HG02884 (cell line): ENCODE measurements at regions not wholly inside any gene's neighbourhood (a gene's known extent, or its start where the extent isn't known, plus 50 kb on each side); places are given as distances from the start of the nearest gene placed in this dataset.

ENCODE experiments used
- ATAC-seq: cut with Tn5 transposase; IDR thresholded peaks from one replicate; pipeline ENCODE4 v1.9.1; 2021; ENCODE audit warnings: mild to moderate bottlenecking, moderate library complexity; ENCODE audit not compliant: unreplicated experiment

- no peak for ATAC-seq
Observed at GRCh38 chr18:25815659-25816058, 274.8 kb downstream of the SS18 start.

GRCh38 chr18:25814841-25815458 lies 275.5 kb downstream of the SS18 start:
- ATAC-seq: peak; percentile 85

GRCh38 chr18:25813110-25813509 lies 277.3 kb downstream of the SS18 start:
- ATAC-seq: no peak

GRCh38 chr18:25810736-25811135 lies 279.7 kb downstream of the SS18 start:
- ATAC-seq: no peak

GRCh38 chr18:25805939-25806338 lies 284.5 kb downstream of the SS18 start:
- no peak for ATAC-seq

GRCh38 chr18:25805323-25805722 lies 285.1 kb downstream of the SS18 start:
- no peak for ATAC-seq

GRCh38 chr18:25799231-25799630 lies 291.2 kb downstream of the SS18 start:
- ATAC-seq: no peak

- no peak for ATAC-seq
Observed at GRCh38 chr18:25798046-25798445, 292.4 kb downstream of the SS18 start.

- ATAC-seq: no peak
Observed at GRCh38 chr18:25795213-25795612, 295.2 kb downstream of the SS18 start.

GRCh38 chr18:25787276-25787675 lies 303.1 kb downstream of the SS18 start:
- no peak for ATAC-seq

- no peak for ATAC-seq
Observed at GRCh38 chr18:25786758-25787157, 303.7 kb downstream of the SS18 start.

- no peak for ATAC-seq
Observed at GRCh38 chr18:25780105-25780504, 310.3 kb downstream of the SS18 start.

GRCh38 chr18:25771796-25772195 lies 318.6 kb downstream of the SS18 start:
- no peak for ATAC-seq

- no peak for ATAC-seq
Observed at GRCh38 chr18:25764777-25765176, 325.6 kb downstream of the SS18 start.

- ATAC-seq: no peak
Observed at GRCh38 chr18:25759111-25759510, 331.3 kb downstream of the SS18 start.

GRCh38 chr18:25743646-25744151 lies 346.7 kb downstream of the SS18 start:
- no peak for ATAC-seq

GRCh38 chr18:25739376-25739775 lies 351.0 kb downstream of the SS18 start:
- ATAC-seq: no peak

- ATAC-seq: no peak
Observed at GRCh38 chr18:25737710-25738311, 352.6 kb downstream of the SS18 start.

- ATAC-seq: no peak
Observed at GRCh38 chr18:25736516-25736915, 353.9 kb downstream of the SS18 start.

- no peak for ATAC-seq
Observed at GRCh38 chr18:25735459-25735858, 355.0 kb downstream of the SS18 start.

GRCh38 chr18:25734336-25734735 lies 356.1 kb downstream of the SS18 start:
- no peak for ATAC-seq

GRCh38 chr18:25732862-25733261 lies 357.6 kb downstream of the SS18 start:
- ATAC-seq: no peak

- ATAC-seq: no peak
Observed at GRCh38 chr18:25729072-25729471, 361.3 kb downstream of the SS18 start.
